NCI-H82 treated with DMSO at 0.1 percent for 48 hours (cell line): ENCODE measurements at regions not wholly inside any gene's neighbourhood (a gene's known extent, or its start where the extent isn't known, plus 50 kb on each side); places are given as distances from the start of the nearest gene placed in this dataset.
"Not testable (repeated sequence)": the region's sequence is repeated elsewhere in the genome, so short reads cannot be mapped to it uniquely, and the experiment has no call there.

Experiments
- DNase-seq: peaks from one replicate; lab custom pipeline; 2025; ENCODE audit not compliant: unreplicated experiment; lab: John Stamatoyannopoulos, UW

DNA sequence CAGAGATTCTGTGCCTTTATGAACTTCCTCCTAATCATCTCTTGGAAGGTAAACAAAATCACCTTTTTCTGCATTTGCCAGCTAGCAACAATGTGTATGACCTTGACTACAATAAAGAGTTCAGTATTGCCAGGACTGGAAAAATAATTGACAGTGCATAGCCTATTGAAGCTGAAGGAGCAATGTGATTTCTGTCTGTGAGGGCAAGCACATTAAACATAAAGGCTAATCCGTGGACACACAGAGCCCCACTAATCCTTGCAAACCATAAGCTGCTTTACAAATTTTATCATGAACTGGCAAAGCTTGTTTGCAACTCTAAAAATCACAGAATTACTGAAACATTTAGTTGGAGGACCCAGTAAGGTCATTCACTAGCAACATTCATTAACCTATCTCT is 563.8 kb downstream of the PYDC2 start:
- peak; percentile 84 for DNase-seq

DNA sequence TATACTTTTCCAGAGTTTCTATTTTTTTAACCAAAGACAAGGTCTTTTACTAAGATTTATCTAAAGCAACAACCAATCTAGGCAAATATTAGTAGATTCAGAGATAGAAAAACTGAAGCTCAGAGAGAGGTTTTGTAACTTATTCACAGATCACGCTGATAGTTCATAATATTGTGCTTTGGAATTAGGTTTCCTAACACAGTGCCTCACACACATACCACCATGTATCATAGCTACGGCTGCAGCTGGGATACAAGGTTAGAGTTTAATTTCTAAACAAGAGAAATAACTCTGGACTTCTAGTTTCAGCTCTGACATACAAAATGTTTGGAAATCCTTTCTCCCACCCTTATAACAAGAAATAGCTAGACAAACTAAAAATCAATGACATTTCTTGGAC is 565.7 kb downstream of the PYDC2 start:
- DNase-seq = no peak

DNA sequence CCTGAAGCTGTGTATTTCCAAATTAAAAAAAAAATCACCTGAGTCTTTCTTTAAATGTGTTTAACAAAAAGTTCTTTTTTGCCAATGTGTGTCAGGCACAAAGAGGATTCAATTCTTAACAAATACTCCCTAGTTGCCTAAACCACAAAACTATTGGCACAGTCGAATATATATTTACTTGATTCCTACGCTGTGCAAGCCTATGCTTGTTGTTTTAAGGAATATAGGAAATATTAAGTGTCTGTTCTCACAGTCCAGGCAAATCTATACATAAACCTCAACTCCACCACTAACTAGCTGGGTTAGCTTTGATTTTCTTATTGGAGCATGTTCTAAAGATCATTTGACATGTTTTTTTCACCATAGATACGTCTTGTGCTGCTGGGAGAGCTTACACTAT is 571.0 kb downstream of the PYDC2 start:
- DNase-seq = no peak

DNA sequence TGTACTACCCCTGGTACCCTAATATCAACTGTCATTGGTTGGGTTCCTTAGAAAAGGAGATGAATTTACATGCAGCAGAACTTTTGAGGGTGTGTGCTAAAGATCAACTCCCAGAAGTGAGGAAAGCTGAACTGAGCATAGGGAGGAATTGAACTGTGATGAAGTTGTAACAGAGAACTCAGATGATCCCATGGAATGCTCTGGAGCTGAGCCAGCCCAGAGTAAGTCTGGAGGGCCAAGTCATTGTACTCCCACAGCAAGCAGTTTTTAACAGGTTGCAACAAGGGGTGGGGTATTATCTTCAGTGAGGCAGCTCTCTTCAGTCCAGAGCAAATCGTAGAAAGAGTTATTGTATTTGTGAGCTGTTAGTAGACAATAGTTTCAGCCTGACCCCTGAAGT is 572.3 kb downstream of the PYDC2 start:
- no peak for DNase-seq

DNA sequence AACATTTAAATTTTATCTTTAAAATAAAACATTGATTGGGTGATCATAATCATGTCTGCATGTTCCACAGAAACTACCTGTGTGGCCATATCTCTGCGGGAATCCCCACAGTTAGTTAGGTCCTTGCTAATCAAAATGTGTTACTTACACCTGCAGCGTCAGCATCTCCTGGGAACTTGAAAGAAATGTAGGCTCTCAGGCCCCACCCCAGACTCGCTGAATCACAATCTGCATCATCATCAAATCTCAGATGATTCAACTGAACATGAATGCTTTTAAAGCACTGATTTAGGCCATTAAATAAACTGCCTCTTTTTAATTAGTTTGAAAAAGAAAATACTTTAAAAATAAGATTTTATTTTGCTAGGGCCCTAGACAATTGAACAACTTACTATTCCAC is 577.8 kb downstream of the PYDC2 start:
- no peak for DNase-seq

DNA sequence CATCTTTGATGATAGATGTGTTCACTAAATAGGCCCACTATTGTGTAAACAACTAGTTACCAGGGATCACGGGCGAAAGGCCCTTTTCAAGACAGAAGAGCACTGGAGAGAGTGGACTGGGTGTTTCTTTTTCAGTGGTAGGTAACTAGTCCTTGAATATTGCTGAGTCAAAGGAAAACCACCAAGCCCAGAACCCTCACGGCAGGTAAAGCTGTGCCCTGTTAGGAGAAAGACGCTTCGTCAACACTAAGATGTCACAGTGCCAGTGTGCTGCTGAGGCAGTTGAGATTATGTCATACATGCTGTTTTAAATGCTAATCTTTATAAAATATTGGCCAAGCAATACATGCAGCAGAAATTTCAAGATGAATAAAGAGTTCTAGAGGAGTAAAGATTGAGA is 578.6 kb downstream of the PYDC2 start:
- DNase-seq = no peak

- no peak for DNase-seq
Observed at GRCh38 chr3:192040282-192041043, 579.5 kb downstream of the PYDC2 start.

DNA sequence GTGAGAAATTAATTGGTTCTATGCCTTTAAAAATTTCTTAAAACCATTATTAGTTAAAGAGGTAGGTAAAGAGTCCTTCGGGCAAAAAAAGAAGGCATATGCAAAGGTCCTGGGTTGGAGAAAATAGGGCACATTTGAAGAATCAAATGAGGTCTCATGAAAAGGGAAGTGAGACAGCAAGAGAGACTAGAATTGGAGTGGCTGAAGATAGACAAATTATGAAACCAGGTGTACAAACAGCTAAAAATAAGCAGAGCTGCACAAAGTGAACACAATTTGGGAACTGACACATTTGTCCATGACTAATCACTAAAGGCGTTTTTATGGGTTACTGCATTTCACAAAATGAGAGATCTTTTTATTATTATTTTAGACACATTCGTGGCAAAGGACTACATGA is 581.2 kb downstream of the PYDC2 start:
- no peak for DNase-seq

DNA sequence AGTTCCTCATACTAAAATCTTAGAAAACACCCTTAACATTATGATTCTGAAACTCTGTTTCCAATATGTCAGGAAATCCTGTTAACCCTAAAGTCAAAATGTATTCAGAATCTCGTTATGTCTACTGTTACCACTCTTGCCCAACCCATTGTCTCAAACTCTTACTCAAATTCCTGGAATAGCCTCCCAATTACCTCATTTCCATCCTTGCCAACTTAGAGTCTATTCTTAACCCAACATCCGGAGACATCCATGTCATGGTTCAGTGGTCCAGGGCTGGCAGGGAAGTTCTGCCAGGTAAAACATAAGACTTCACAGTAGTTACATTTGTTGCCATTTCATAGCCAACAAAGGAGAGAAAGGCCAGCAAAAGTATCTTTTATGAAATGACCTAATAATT is 593.9 kb downstream of the PYDC2 start:
- DNase-seq = no peak

DNA sequence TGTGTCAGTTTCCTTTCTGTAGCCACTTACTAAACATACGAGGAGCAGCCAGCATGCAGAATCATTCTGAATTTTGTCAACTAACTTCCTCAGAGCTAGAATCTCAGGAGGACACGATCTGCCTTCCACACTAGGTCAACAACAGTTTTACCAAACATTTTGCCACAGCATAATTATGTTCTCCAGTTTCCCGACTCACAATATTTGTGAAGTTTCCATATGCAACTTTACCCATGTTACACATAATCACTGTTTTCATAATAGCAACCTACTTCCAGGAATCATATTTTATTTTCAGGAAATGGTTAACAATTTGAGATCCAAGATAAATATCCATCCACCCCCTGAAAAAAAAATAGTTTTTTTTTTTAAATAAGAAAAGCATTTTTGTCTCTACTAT is 595.0 kb downstream of the PYDC2 start:
- no peak for DNase-seq

DNA sequence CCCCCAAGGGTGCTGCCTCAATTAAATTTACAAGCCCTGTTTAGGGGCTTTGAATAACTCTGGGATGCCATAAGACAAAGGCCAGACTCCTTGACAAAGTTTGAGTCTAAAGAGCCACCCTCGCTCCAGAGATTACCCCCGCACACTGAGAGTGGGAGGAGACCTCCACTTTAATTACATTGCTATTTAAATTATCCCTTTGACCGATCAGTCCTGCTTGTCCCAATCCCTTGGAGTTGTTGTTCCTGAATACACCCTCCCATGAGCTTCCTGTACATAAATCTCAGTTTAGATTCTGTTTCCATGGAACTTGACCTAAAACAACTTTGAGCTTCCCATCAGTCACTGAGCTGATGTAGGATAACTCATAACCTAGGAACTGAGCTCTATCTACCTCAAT is 596.3 kb downstream of the PYDC2 start:
- no peak for DNase-seq

DNA sequence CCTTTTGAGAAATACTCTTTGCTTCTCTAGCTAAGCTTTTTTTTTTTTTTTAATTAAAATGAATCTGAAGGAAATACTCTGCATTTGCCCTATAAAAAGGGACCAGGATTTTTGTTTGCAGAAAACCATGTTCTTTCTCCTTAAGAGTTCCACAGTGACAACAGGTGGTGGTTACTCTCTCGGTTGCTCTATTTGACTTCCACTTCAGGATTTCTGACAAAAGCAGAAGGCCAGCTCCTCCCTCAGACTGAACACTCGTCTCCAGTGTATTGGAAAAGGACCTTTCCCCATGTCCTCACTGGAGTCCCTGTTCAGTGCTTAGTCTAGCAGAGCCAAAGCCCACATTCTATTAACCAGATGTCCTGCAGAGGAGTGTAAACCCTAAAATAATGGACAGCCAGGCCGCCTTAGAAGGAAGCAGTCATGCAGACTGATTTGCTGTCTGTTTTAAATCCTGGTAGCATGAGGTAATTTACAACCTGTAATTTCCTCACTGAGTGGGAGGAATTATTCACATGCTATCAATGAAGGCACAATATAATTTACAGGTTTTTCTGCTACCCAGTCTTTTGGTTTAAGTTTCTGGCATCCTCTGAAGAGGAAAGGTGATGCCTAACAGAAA is 599.3 kb downstream of the PYDC2 start:
- no peak for DNase-seq

DNA sequence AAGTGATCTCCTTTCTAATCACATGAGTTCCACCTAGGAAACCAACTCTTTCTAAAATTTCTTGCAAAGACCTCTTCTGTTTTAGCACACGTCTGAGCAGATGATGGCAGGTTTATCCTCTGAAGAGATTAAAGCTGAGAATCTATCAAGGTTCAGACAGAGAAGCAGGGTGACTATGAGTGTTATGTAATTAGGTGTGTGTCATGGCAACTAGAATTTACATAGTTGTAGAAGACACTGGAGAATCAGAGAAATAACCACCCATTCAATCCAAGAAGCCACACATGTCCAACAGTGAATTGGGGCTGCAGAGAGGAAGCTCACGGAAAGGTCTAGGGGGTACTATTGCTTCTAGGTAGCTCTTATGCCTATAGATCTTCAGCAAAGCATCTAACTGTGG is 600.5 kb downstream of the PYDC2 start:
- peak; percentile 62 for DNase-seq

DNA sequence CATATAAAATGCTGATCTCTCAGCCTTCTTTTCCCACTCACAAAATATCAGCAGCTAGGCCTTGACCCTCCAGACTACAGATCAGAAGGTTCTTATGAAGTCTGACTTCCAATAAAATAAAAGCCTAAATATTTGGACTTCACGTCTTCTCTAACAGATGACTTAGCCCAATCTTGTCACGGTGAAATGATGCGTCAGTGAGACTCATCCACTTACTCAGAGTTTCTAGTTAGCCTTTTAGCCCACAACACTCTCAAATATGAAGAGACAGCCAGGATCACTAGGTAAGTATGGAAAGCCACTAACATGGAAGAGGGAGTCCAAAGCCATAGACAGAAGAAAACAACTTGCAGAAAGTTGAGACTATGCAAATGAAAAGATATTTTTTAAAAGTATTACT is 601.2 kb downstream of the PYDC2 start:
- DNase-seq = no peak

GRCh38 chr3:192063570-192063969 is 602.6 kb downstream of the PYDC2 start:
- DNase-seq = no peak

- DNase-seq = no peak
Observed at GRCh38 chr3:192064959-192065358, 604.0 kb downstream of the PYDC2 start.

DNA sequence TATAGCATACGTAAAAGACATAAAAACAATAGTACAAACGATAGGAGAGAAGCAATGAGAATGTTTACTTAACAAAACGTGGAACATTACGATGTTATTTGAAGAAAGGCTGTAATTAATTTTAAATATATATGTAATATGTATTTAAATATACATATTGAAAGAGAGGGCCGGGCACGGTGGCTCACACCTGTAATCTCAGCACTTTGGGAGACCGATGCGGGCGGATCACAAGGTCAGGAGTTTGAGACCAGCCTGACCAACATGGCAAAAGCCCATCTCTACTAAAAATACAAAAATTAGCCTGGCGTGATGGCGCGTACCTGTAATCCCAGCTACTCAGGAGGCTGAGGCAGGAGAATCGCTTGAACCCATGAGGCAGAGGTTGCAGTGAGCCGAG is 605.3 kb downstream of the PYDC2 start:
- not testable (repeated sequence) for DNase-seq

DNA sequence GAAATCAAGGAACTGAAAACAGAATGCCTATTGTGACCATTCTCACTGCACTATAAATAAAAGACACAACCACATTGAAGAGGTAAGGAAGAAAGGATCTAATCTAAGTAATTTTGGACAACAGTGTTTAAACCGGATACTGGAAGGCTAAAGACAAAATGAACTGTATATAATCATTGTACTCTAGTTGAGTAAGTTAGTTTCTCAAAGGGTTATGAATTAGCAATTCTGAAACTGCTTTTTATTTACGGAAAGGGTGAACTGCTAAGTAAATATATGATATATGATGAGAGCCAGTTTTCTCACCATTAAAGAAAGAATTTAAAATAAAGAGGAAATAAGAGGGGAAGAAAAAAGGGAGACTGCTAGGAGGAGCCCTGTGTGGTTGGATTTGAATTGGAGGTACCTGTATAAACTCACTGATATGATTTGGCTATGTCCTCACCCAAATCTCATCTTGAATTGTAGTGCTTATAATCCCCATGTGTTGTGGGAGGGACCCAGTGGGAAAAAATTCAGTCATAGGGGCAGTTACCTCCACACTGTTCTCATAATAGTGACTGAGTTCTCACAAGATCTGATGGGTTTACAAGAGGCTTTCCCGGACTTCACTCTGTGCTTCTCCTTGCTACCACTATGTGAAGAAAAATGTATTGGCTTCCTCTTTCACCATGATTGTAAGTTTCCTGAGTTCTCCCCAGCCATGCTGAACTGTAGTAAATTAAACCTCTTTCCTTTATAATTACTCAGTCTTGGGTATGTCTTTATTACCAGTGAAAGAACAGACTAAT is 607.7 kb downstream of the PYDC2 start:
- no peak for DNase-seq

DNA sequence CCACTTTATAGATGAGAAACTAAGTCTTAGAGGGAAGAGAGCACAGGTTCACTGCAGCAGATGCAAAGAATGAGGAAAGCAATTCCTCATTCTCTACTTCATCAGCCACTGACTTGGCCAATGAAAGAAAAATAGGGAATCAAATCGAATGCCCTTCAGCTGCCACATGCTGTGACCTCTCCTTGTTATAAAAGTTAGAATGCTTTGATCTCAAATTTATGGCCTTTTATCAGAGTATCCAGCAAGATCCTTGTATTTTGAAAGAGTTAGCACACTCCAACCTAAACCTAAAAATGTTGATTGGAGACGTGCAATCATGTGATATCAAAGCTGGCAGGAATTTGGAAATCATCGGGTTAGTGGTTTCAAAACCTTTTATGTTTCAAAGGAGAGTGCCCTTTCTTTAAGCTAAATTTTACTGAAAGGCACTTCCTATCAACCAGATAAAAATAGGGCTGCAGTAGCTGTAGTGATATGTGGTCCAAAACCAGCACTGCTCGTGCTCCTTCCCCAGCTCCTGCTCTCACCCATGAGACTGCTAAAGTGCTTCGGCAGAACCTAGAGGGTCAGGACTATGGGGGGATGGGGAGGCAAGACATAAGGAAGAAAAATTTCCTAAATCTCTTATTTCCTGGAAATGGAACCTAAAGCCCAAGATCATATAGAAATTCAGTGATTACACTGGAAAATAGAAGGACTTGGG is 617.0 kb downstream of the PYDC2 start:
- no peak for DNase-seq

DNA sequence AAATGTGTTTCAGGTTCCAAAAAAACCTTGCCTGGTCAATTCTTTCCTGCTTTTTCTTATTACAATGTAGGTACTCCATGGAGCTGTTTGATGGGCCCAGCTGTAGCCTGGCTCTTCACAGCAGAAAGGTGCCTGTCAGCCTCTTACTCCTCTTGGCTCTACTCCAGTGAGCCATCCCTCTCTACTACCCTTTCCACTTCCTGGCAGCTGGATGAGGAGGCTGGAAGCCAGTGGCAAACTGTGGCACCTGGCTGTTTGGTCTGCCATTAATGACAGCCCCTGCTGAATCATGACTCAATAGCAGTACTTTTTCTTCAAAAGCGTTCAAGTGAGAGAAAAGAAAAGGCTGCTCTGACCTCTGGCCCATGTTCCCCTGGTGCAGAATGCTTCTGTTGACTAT is 618.1 kb downstream of the PYDC2 start:
- DNase-seq = no peak

- no peak for DNase-seq
Observed at GRCh38 chr3:192080336-192080735, 619.4 kb downstream of the PYDC2 start.
